HEK293 (cell line): ENCODE measurements at regions not wholly inside any gene's neighbourhood (a gene's known extent, or its start where the extent isn't known, plus 50 kb on each side); places are given as distances from the start of the nearest gene placed in this dataset.

Experiments used
- CTCF ChIP-seq: fragments of 450-650 bp; formaldehyde crosslinking; IDR thresholded peaks from 2 replicates; pipeline ENCODE4 v1.5.1; 2016; ENCODE audit warnings: missing biosample characterization, missing genetic modification characterization
- SP3 ChIP-seq: fragments of 450-650 bp; formaldehyde crosslinking; IDR thresholded peaks from 2 replicates; pipeline ENCODE4 v1.5.1; 2016; ENCODE audit warnings: missing biosample characterization, missing genetic modification characterization
- SP7 ChIP-seq: fragments of 450-650 bp; formaldehyde crosslinking; IDR thresholded peaks from 2 replicates; pipeline ENCODE4 v1.5.1; 2016; ENCODE audit warnings: missing biosample characterization, missing genetic modification characterization
- ZBTB1 ChIP-seq: fragments of 450-650 bp; formaldehyde crosslinking; IDR thresholded peaks from 2 replicates; pipeline ENCODE4 v1.5.1; 2016; ENCODE audit warnings: missing biosample characterization, missing genetic modification characterization
- ZEB2 ChIP-seq: fragments of 450-650 bp; formaldehyde crosslinking; IDR thresholded peaks from 2 replicates; pipeline ENCODE4 v1.5.1; 2016; ENCODE audit warnings: missing biosample characterization, missing genetic modification characterization
- ZNF239 ChIP-seq: fragments of 450-650 bp; formaldehyde crosslinking; IDR thresholded peaks from 2 replicates; pipeline ENCODE4 v1.5.1; 2016; ENCODE audit warnings: missing biosample characterization, missing genetic modification characterization
- ZNF274 ChIP-seq, 2 experiments: fragments of 200-500 bp in 1 of 2; fragments of 450-650 bp in 1 of 2; sonication (Bioruptor generic) in 1 of 2; formaldehyde crosslinking in 1 of 2; IDR thresholded peaks; 2 replicates each; pipeline versions ENCODE4 v1.5.1 to v1.6.1; 2014 to 2016; ENCODE audit warnings: borderline replicate concordance in 1 of 2, inconsistent platforms in 1 of 2, low read length in 1 of 2, missing biosample characterization in 1 of 2, missing genetic modification characterization in 1 of 2
- ZNF416 ChIP-seq: fragments of 450-650 bp; formaldehyde crosslinking; IDR thresholded peaks from 2 replicates; pipeline ENCODE4 v1.5.1; 2016; ENCODE audit warnings: missing biosample characterization, missing genetic modification characterization
- ZNF530 ChIP-seq: fragments of 450-650 bp; formaldehyde crosslinking; IDR thresholded peaks from 2 replicates; pipeline ENCODE4 v1.5.1; 2016; ENCODE audit warnings: low read depth, missing biosample characterization, missing genetic modification characterization
- ZNF692 ChIP-seq: fragments of 450-650 bp; formaldehyde crosslinking; IDR thresholded peaks from 2 replicates; pipeline ENCODE4 v1.5.1; 2016; ENCODE audit warnings: missing biosample characterization, missing genetic modification characterization
- ZNF843 ChIP-seq: fragments of 450-650 bp; formaldehyde crosslinking; IDR thresholded peaks from 2 replicates; pipeline ENCODE4 v1.5.1; 2016; ENCODE audit warnings: missing biosample characterization, missing genetic modification characterization
- TF ChIP-seq, protein P1 (sequence below): fragments of 450-650 bp; IDR thresholded peaks from 2 replicates; pipeline ENCODE4 v1.5.1; 2018; ENCODE audit warnings: missing biosample characterization, mild to moderate bottlenecking, missing genetic modification characterization
- TF ChIP-seq, protein P2 (sequence below): fragments of 450-650 bp; formaldehyde crosslinking; IDR thresholded peaks from 2 replicates; pipeline ENCODE4 v1.5.1; 2016; ENCODE audit warnings: missing biosample characterization, missing genetic modification characterization
- TF ChIP-seq, protein P3 (sequence below): fragments of 450-650 bp; formaldehyde crosslinking; IDR thresholded peaks from 2 replicates; pipeline ENCODE4 v1.5.1; 2016; ENCODE audit warnings: missing biosample characterization, missing genetic modification characterization

- TF ChIP-seq CTCF (tag by site-specific recombination) (no peak), ZBTB1 (tag by site-specific recombination) (no peak), SP3 (no peak), ZNF274 (IDR thresholded peaks at IDR 0.05; ENCODE audit: low read length) (no peak), ZNF274 (tag by site-specific recombination; IDR thresholded peaks at IDR 0.05; ENCODE audit: borderline replicate concordance) (no peak), SP7 (tag by site-specific recombination) (no peak), ZNF843 (no peak), ZEB2 (tag by site-specific recombination) (no peak), ZNF239 (tag by site-specific recombination) (no peak), ZNF416 (tag by site-specific recombination) (no peak), ZNF692 (tag by site-specific recombination) (no peak), ZNF530 (tag by site-specific recombination) (no peak)
- TF ChIP-seq, protein P1, sequence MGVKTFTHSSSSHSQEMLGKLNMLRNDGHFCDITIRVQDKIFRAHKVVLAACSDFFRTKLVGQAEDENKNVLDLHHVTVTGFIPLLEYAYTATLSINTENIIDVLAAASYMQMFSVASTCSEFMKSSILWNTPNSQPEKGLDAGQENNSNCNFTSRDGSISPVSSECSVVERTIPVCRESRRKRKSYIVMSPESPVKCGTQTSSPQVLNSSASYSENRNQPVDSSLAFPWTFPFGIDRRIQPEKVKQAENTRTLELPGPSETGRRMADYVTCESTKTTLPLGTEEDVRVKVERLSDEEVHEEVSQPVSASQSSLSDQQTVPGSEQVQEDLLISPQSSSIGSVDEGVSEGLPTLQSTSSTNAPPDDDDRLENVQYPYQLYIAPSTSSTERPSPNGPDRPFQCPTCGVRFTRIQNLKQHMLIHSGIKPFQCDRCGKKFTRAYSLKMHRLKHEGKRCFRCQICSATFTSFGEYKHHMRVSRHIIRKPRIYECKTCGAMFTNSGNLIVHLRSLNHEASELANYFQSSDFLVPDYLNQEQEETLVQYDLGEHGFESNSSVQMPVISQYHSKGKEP (tag by site-specific recombination), result no peak
- TF ChIP-seq, protein P2, sequence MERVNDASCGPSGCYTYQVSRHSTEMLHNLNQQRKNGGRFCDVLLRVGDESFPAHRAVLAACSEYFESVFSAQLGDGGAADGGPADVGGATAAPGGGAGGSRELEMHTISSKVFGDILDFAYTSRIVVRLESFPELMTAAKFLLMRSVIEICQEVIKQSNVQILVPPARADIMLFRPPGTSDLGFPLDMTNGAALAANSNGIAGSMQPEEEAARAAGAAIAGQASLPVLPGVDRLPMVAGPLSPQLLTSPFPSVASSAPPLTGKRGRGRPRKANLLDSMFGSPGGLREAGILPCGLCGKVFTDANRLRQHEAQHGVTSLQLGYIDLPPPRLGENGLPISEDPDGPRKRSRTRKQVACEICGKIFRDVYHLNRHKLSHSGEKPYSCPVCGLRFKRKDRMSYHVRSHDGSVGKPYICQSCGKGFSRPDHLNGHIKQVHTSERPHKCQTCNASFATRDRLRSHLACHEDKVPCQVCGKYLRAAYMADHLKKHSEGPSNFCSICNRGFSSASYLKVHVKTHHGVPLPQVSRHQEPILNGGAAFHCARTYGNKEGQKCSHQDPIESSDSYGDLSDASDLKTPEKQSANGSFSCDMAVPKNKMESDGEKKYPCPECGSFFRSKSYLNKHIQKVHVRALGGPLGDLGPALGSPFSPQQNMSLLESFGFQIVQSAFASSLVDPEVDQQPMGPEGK (tag by site-specific recombination), result no peak
- TF ChIP-seq, protein P3, sequence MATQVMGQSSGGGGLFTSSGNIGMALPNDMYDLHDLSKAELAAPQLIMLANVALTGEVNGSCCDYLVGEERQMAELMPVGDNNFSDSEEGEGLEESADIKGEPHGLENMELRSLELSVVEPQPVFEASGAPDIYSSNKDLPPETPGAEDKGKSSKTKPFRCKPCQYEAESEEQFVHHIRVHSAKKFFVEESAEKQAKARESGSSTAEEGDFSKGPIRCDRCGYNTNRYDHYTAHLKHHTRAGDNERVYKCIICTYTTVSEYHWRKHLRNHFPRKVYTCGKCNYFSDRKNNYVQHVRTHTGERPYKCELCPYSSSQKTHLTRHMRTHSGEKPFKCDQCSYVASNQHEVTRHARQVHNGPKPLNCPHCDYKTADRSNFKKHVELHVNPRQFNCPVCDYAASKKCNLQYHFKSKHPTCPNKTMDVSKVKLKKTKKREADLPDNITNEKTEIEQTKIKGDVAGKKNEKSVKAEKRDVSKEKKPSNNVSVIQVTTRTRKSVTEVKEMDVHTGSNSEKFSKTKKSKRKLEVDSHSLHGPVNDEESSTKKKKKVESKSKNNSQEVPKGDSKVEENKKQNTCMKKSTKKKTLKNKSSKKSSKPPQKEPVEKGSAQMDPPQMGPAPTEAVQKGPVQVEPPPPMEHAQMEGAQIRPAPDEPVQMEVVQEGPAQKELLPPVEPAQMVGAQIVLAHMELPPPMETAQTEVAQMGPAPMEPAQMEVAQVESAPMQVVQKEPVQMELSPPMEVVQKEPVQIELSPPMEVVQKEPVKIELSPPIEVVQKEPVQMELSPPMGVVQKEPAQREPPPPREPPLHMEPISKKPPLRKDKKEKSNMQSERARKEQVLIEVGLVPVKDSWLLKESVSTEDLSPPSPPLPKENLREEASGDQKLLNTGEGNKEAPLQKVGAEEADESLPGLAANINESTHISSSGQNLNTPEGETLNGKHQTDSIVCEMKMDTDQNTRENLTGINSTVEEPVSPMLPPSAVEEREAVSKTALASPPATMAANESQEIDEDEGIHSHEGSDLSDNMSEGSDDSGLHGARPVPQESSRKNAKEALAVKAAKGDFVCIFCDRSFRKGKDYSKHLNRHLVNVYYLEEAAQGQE (tag by site-specific recombination), result no peak
Observed at GRCh38 chr12:90831712-90832111, 123.3 kb downstream of the CCER1 start.
